ENCODE measurements at regions not wholly inside any gene's neighbourhood (a gene's known extent, or its start where the extent isn't known, plus 50 kb on each side); places are given as distances from the start of the nearest gene placed in this dataset.
A peak's percentile ranks its signal among the peaks of the same experiment; 100 is the strongest.

DNA sequence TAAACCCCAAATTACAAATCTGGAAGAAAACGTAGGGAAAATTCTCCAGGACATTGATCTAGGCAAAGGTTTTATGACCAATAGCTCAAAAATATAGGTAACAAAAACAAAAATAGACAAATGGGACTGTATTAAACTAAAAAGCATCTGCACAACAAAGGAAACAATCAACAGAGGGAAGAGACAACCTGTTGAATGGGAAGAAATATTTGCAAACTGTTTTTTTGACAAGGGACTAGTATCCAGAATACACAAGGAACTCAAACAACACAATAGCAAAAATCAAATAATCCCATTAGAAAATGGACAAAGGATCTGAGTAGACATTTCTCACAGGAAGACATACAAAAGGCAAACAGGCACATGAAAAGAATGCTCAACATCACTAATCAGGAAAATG lies 386.3 kb downstream of the ENC1 start:
- no peak for DNase-seq (ENCODE audit: low read depth)
- TF ChIP-seq, protein P1, sequence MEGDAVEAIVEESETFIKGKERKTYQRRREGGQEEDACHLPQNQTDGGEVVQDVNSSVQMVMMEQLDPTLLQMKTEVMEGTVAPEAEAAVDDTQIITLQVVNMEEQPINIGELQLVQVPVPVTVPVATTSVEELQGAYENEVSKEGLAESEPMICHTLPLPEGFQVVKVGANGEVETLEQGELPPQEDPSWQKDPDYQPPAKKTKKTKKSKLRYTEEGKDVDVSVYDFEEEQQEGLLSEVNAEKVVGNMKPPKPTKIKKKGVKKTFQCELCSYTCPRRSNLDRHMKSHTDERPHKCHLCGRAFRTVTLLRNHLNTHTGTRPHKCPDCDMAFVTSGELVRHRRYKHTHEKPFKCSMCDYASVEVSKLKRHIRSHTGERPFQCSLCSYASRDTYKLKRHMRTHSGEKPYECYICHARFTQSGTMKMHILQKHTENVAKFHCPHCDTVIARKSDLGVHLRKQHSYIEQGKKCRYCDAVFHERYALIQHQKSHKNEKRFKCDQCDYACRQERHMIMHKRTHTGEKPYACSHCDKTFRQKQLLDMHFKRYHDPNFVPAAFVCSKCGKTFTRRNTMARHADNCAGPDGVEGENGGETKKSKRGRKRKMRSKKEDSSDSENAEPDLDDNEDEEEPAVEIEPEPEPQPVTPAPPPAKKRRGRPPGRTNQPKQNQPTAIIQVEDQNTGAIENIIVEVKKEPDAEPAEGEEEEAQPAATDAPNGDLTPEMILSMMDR (IDR thresholded peaks at IDR 0.05; ENCODE audit: control insufficient read depth, insufficient read depth, low read depth, low read length, missing control alignments), result no peak
- no peak overlapping the region for H3K4me3 ChIP-seq (ENCODE audit: control insufficient read depth, low read depth, low read length)

- TF ChIP-seq, protein P1 (IDR thresholded peaks at IDR 0.05; ENCODE audit: control insufficient read depth, insufficient read depth, low read depth, low read length, missing control alignments), result no peak
- no peak overlapping the region for H3K4me3 ChIP-seq (ENCODE audit: control insufficient read depth, low read depth, low read length)
- DNase-seq (ENCODE audit: low read depth), result no peak
Measured at GRCh38 chr5:74252044-74252443, 388.5 kb downstream of the ENC1 start.

- TF ChIP-seq, protein P1 (IDR thresholded peaks at IDR 0.05; ENCODE audit: control insufficient read depth, insufficient read depth, low read depth, low read length, missing control alignments), result no peak
- H3K4me3 ChIP-seq (ENCODE audit: control insufficient read depth, low read depth, low read length), result no peak overlapping the region
- peak; percentile 98 for DNase-seq (ENCODE audit: low read depth)
Measured at GRCh38 chr5:74251141-74252035, 389.1 kb downstream of the ENC1 start.

GRCh38 chr5:74250304-74251102 lies 390.0 kb downstream of the ENC1 start:
- H3K4me3 ChIP-seq (ENCODE audit: control insufficient read depth, low read depth, low read length), result no peak overlapping the region
- no peak for DNase-seq (ENCODE audit: low read depth)
- TF ChIP-seq, protein P1 (IDR thresholded peaks at IDR 0.05; ENCODE audit: control insufficient read depth, insufficient read depth, low read depth, low read length, missing control alignments), result no peak

- TF ChIP-seq, protein P1 (IDR thresholded peaks at IDR 0.05; ENCODE audit: control insufficient read depth, insufficient read depth, low read depth, low read length, missing control alignments), result no peak
Measured at GRCh38 chr5:74248576-74248975, 392.0 kb downstream of the ENC1 start.

GRCh38 chr5:74244406-74244805 lies 396.1 kb downstream of the ENC1 start:
- DNase-seq (ENCODE audit: low read depth), result no peak
- no peak overlapping the region for H3K4me3 ChIP-seq (ENCODE audit: control insufficient read depth, low read depth, low read length)
- TF ChIP-seq, protein P1 (IDR thresholded peaks at IDR 0.05; ENCODE audit: control insufficient read depth, insufficient read depth, low read depth, low read length, missing control alignments), result no peak

More at GRCh38 chr5:74248576-74248975, 392.0 kb downstream of the ENC1 start:
- H3K4me3 ChIP-seq (ENCODE audit: control insufficient read depth, low read depth, low read length), result no peak overlapping the region
- no peak for DNase-seq (ENCODE audit: low read depth)
